Osteocyte (in vitro differentiated cells): ENCODE measurements at regions not wholly inside any gene's neighbourhood (a gene's known extent, or its start where the extent isn't known, plus 50 kb on each side); places are given as distances from the start of the nearest gene placed in this dataset.

Experiments
- DNase-seq: peaks from one replicate; pipeline ENCODE4 v3.0.0; 2021; ENCODE audit warnings: mixed read lengths; ENCODE audit not compliant: unreplicated experiment; ENCODE audit errors: extremely low spot score
- H3K27ac Mint-ChIP-seq: one replicate; pipeline ENCODE4 v1.8.0; 2021; ENCODE audit warnings: mild to moderate bottlenecking, mixed read lengths; ENCODE audit not compliant: unreplicated experiment
- H3K27me3 Mint-ChIP-seq: one replicate; pipeline ENCODE4 v1.8.0; 2021; ENCODE audit warnings: mixed read lengths; ENCODE audit not compliant: unreplicated experiment
- H3K36me3 Mint-ChIP-seq: one replicate; pipeline ENCODE4 v1.8.0; 2021; ENCODE audit warnings: mixed read lengths; ENCODE audit not compliant: unreplicated experiment
- H3K4me1 Mint-ChIP-seq: one replicate; pipeline ENCODE4 v1.8.0; 2021; ENCODE audit warnings: mixed read lengths; ENCODE audit not compliant: unreplicated experiment
- H3K4me3 Mint-ChIP-seq: one replicate; pipeline ENCODE4 v1.8.0; 2021; ENCODE audit warnings: mild to moderate bottlenecking, moderate library complexity, mixed read lengths; ENCODE audit not compliant: unreplicated experiment
- H3K9me3 Mint-ChIP-seq: one replicate; pipeline ENCODE4 v1.8.0; 2021; ENCODE audit warnings: mixed read lengths; ENCODE audit not compliant: unreplicated experiment
- TF ChIP-seq, protein P1 (sequence below): fragments of 200-600 bp; sonication (generic); IDR thresholded peaks from 2 replicates; pipeline ENCODE4 v1.5.0; 2021; ENCODE audit warnings: antibody characterized with exemption, mild to moderate bottlenecking, moderate library complexity

DNA sequence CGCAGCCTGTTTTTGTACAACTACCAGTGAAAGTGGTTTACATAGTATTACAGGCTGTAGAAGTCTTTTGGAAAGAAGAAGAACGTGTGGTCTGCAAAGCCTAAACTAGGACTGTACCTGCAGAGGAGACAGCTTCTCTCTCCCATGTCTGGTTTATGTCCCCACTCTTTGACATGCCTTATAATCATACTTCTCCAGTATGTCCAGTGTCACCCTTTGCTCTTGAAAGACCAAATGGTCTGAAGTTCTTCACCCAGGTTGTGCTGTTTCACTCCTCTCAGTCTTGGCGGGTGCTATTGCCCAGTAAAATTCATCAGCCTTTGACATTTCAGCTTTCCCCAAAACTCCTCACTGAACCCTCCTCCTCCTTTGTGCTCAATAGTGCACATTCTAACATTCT lies 676.0 kb upstream of the TENM4 start:
- no peak overlapping the region for H3K4me3 Mint-ChIP-seq
- DNase-seq = no peak
- H3K9me3 Mint-ChIP-seq = peaks cover 10% of the 10 kb centered on the region
- TF ChIP-seq, protein P1, sequence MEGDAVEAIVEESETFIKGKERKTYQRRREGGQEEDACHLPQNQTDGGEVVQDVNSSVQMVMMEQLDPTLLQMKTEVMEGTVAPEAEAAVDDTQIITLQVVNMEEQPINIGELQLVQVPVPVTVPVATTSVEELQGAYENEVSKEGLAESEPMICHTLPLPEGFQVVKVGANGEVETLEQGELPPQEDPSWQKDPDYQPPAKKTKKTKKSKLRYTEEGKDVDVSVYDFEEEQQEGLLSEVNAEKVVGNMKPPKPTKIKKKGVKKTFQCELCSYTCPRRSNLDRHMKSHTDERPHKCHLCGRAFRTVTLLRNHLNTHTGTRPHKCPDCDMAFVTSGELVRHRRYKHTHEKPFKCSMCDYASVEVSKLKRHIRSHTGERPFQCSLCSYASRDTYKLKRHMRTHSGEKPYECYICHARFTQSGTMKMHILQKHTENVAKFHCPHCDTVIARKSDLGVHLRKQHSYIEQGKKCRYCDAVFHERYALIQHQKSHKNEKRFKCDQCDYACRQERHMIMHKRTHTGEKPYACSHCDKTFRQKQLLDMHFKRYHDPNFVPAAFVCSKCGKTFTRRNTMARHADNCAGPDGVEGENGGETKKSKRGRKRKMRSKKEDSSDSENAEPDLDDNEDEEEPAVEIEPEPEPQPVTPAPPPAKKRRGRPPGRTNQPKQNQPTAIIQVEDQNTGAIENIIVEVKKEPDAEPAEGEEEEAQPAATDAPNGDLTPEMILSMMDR = no peak
- H3K4me1 Mint-ChIP-seq = no peaks in the 10 kb centered on the region
- no peak overlapping the region for H3K27ac Mint-ChIP-seq
- H3K27me3 Mint-ChIP-seq = peaks cover 20% of the 10 kb centered on the region
- H3K36me3 Mint-ChIP-seq = no peaks in the 10 kb centered on the region

GRCh38 chr11:80109652-80110051 lies 668.8 kb upstream of the TENM4 start:
- H3K9me3 Mint-ChIP-seq = peaks cover 10% of the 10 kb centered on the region
- TF ChIP-seq, protein P1 = no peak
- H3K36me3 Mint-ChIP-seq = no peaks in the 10 kb centered on the region
- H3K27me3 Mint-ChIP-seq = peaks cover 3% of the 10 kb centered on the region
- no peak overlapping the region for H3K27ac Mint-ChIP-seq
- no peak overlapping the region for H3K4me3 Mint-ChIP-seq
- no peaks in the 10 kb centered on the region for H3K4me1 Mint-ChIP-seq
- DNase-seq = no peak

DNA sequence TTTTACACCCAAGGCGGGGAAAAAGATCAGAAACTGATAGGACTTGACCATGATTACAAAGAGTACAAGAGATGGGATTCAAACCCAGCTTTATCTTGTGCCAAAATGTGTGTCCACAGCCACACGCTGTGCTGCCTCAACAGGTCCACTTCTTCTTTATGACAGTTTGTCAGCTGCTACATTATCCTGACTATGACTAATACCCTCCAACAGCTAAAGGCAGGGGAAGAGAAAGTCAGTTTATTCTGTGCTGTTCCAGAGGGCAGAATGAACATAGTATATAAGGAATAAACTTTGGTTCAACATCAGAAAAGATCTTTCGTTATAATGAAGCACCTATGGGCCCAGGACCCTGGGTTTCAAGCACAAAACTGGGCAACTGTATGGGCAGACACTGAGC lies 668.2 kb upstream of the TENM4 start:
- Mint-ChIP-seq H3K27ac (no peak overlapping the region), H3K4me1 (no peaks in the 10 kb centered on the region), H3K4me3 (no peak overlapping the region), H3K36me3 (no peaks in the 10 kb centered on the region), H3K9me3 (peaks cover 10% of the 10 kb centered on the region), H3K27me3 (peaks cover 3% of the 10 kb centered on the region)
- no peak for DNase-seq
- TF ChIP-seq, protein P1 = no peak

GRCh38 chr11:80107415-80107814 lies 666.6 kb upstream of the TENM4 start:
- TF ChIP-seq, protein P1 = no peak
- DNase-seq = no peak
- H3K4me1 Mint-ChIP-seq = peaks cover 6% of the 10 kb centered on the region

DNA sequence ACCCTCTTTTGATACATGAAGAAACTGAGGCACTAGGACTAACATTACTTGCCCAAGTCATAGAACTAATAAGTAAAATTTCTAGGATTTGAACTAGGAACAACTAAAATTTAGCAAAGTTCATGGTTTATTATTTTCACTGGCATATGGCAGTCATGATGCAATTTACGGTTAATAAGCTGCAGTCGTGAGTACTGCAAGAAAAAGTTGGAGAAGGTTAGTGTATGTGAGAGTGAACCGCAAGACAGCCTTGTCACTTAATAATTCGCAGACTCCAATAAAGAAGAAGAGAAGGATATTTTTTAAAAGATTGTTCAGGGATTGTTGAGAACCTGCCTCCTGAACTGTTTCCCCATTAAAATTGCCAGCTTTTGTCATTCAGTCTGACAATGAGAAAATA lies 663.4 kb upstream of the TENM4 start:
- Mint-ChIP-seq H3K4me1 (peaks cover 6% of the 10 kb centered on the region), H3K27me3 (no peaks in the 10 kb centered on the region), H3K4me3 (no peak overlapping the region), H3K36me3 (no peaks in the 10 kb centered on the region), H3K27ac (no peak overlapping the region), H3K9me3 (peaks cover 4% of the 10 kb centered on the region)
- TF ChIP-seq, protein P1 = no peak
- no peak for DNase-seq

More at GRCh38 chr11:80107415-80107814, 666.6 kb upstream of the TENM4 start:
- no peaks in the 10 kb centered on the region for H3K36me3 Mint-ChIP-seq
- no peak overlapping the region for H3K27ac Mint-ChIP-seq
- H3K4me3 Mint-ChIP-seq = no peak overlapping the region
- H3K9me3 Mint-ChIP-seq = peaks cover 11% of the 10 kb centered on the region
- peaks cover 3% of the 10 kb centered on the region for H3K27me3 Mint-ChIP-seq
